SK-N-SH (cell line): ENCODE measurements at regions not wholly inside any gene's neighbourhood (a gene's known extent, or its start where the extent isn't known, plus 50 kb on each side); places are given as distances from the start of the nearest gene placed in this dataset.

Experiments used
- EP300 ChIP-seq, 2 experiments: IDR thresholded peaks; 2 replicates each; pipeline versions ENCODE4 v1.4.0 to v1.6.1; 2012; ENCODE audit warnings: borderline replicate concordance in 1 of 2, low read depth in 1 of 2, low read length in 1 of 2
- EZH2phosphoT487 ChIP-seq: fragments of 200-600 bp; sonication (generic); IDR thresholded peaks from 2 replicates; pipeline ENCODE4 v1.6.1; 2017; ENCODE audit warnings: low read depth, mixed run types, mild to moderate bottlenecking, antibody characterized with exemption, moderate library complexity, borderline replicate concordance
- GABPA ChIP-seq: IDR thresholded peaks from 2 replicates; pipeline ENCODE4 v1.4.0; 2012; ENCODE audit warnings: low read depth, mild to moderate bottlenecking
- GATA2 ChIP-seq: sonication (generic); formaldehyde crosslinking; IDR thresholded peaks from 2 replicates; pipeline ENCODE4 v1.5.0; 2020; ENCODE audit warnings: mild to moderate bottlenecking, missing genetic modification reagents
- MXI1 ChIP-seq: IDR thresholded peaks from 2 replicates; pipeline ENCODE4 v1.6.1; 2012; ENCODE audit warnings: mild to moderate bottlenecking, low read depth, low read length, improper control_type of control experiment
- RCOR1 ChIP-seq: fragments of 150-350 bp; IDR thresholded peaks from 2 replicates; pipeline ENCODE4 v1.6.1; 2017; ENCODE audit warnings: antibody characterized with exemption, low read length
- SMC3 ChIP-seq: IDR thresholded peaks from 2 replicates; pipeline ENCODE4 v1.6.1; 2012; ENCODE audit warnings: low read depth, low read length, improper control_type of control experiment
- TF ChIP-seq, protein P1 (sequence below): fragments of 200-600 bp; sonication (generic); IDR thresholded peaks from 2 replicates; pipeline ENCODE4 v1.6.1; 2017; ENCODE audit warnings: antibody characterized with exemption, mild to moderate bottlenecking, moderate library complexity
- TF ChIP-seq, protein P2 (sequence below): IDR thresholded peaks from 2 replicates; pipeline ENCODE4 v1.6.1; 2012; ENCODE audit warnings: mild to moderate bottlenecking, low read depth, low read length, moderate library complexity
- TF ChIP-seq, protein P3 (sequence below): fragments of 150-350 bp; IDR thresholded peaks from 2 replicates; pipeline ENCODE4 v1.6.1; 2017; ENCODE audit warnings: antibody characterized with exemption, low read length, low read depth, borderline replicate concordance
- TF ChIP-seq, protein P4 (sequence below): IDR thresholded peaks from 2 replicates; pipeline ENCODE4 v1.4.0; 2012; ENCODE audit warnings: low read depth
- TF ChIP-seq, protein P5 (sequence below): IDR thresholded peaks from 2 replicates; pipeline ENCODE4 v1.4.0; 2012; ENCODE audit warnings: low read depth, borderline replicate concordance

DNA sequence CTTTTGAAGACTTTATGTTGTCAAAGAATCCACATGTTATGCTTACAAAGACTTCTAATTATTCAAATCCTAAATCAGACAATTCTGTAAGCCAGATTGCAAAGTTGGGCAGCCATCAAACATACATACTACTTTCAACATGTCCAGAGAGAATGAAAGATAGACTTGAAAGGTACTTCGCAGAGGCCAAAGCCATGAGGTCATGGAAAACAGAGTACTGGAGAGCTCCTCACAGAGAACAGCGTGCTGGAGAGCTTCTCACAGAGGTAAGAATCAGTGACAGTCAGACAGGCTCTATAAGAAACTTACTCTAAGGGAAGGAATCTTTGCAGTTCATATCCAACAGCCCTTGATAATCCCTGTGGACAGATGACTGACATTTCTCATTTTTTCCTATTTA is 400.2 kb downstream of the GJA1 start:
- TF ChIP-seq EP300 (IDR thresholded peaks at IDR 0.05; ENCODE audit: borderline replicate concordance in 1 of 2, low read depth in 1 of 2, low read length in 1 of 2) (no peak), SMC3 (no peak), GABPA (no peak), RCOR1 (no peak), EZH2phosphoT487 (no peak), MXI1 (no peak), GATA2 (CRISPR knock-in tag) (no peak)
- TF ChIP-seq, protein P1, sequence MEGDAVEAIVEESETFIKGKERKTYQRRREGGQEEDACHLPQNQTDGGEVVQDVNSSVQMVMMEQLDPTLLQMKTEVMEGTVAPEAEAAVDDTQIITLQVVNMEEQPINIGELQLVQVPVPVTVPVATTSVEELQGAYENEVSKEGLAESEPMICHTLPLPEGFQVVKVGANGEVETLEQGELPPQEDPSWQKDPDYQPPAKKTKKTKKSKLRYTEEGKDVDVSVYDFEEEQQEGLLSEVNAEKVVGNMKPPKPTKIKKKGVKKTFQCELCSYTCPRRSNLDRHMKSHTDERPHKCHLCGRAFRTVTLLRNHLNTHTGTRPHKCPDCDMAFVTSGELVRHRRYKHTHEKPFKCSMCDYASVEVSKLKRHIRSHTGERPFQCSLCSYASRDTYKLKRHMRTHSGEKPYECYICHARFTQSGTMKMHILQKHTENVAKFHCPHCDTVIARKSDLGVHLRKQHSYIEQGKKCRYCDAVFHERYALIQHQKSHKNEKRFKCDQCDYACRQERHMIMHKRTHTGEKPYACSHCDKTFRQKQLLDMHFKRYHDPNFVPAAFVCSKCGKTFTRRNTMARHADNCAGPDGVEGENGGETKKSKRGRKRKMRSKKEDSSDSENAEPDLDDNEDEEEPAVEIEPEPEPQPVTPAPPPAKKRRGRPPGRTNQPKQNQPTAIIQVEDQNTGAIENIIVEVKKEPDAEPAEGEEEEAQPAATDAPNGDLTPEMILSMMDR: no peak
- TF ChIP-seq, protein P2, sequence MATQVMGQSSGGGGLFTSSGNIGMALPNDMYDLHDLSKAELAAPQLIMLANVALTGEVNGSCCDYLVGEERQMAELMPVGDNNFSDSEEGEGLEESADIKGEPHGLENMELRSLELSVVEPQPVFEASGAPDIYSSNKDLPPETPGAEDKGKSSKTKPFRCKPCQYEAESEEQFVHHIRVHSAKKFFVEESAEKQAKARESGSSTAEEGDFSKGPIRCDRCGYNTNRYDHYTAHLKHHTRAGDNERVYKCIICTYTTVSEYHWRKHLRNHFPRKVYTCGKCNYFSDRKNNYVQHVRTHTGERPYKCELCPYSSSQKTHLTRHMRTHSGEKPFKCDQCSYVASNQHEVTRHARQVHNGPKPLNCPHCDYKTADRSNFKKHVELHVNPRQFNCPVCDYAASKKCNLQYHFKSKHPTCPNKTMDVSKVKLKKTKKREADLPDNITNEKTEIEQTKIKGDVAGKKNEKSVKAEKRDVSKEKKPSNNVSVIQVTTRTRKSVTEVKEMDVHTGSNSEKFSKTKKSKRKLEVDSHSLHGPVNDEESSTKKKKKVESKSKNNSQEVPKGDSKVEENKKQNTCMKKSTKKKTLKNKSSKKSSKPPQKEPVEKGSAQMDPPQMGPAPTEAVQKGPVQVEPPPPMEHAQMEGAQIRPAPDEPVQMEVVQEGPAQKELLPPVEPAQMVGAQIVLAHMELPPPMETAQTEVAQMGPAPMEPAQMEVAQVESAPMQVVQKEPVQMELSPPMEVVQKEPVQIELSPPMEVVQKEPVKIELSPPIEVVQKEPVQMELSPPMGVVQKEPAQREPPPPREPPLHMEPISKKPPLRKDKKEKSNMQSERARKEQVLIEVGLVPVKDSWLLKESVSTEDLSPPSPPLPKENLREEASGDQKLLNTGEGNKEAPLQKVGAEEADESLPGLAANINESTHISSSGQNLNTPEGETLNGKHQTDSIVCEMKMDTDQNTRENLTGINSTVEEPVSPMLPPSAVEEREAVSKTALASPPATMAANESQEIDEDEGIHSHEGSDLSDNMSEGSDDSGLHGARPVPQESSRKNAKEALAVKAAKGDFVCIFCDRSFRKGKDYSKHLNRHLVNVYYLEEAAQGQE: no peak
- TF ChIP-seq, protein P3, sequence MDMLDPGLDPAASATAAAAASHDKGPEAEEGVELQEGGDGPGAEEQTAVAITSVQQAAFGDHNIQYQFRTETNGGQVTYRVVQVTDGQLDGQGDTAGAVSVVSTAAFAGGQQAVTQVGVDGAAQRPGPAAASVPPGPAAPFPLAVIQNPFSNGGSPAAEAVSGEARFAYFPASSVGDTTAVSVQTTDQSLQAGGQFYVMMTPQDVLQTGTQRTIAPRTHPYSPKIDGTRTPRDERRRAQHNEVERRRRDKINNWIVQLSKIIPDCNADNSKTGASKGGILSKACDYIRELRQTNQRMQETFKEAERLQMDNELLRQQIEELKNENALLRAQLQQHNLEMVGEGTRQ: no peak
- TF ChIP-seq, protein P4, sequence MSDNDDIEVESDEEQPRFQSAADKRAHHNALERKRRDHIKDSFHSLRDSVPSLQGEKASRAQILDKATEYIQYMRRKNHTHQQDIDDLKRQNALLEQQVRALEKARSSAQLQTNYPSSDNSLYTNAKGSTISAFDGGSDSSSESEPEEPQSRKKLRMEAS: no peak
- TF ChIP-seq, protein P5, sequence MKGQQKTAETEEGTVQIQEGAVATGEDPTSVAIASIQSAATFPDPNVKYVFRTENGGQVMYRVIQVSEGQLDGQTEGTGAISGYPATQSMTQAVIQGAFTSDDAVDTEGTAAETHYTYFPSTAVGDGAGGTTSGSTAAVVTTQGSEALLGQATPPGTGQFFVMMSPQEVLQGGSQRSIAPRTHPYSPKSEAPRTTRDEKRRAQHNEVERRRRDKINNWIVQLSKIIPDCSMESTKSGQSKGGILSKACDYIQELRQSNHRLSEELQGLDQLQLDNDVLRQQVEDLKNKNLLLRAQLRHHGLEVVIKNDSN: no peak
